Ovary (tissue), 7 donors: ENCODE measurements at regions not wholly inside any gene's neighbourhood (a gene's known extent, or its start where the extent isn't known, plus 50 kb on each side); places are given as distances from the start of the nearest gene placed in this dataset.

Experiments
- DNase-seq, 5 donors: peaks; one replicate each; pipeline ENCODE4 v3.0.0-alpha.2; 2019 to 2020
- H3K27ac ChIP-seq, 2 donors: fragments of 200-600 bp; one replicate each; pipeline versions ENCODE4 v1.5.1 to v1.8.0; 2019 to 2022
- H3K27me3 ChIP-seq: fragments of 200-600 bp; one replicate; pipeline ENCODE4 v1.8.0; 2022
- H3K36me3 ChIP-seq: fragments of 200-600 bp; sonication (generic); one replicate; pipeline ENCODE4 v1.5.1; 2019
- H3K4me1 ChIP-seq: one replicate; pipeline ENCODE4 v1.8.1; 2013; ENCODE audit warnings: mild to moderate bottlenecking, moderate library complexity; ENCODE audit not compliant: insufficient read depth
- H3K4me3 ChIP-seq: fragments of 200-600 bp; sonication (generic); one replicate; pipeline ENCODE4 v1.5.1; 2017
- H3K9me3 ChIP-seq, 2 donors: fragments of 200-600 bp in 1 of 2; sonication (generic) in 1 of 2; one replicate each; pipeline versions ENCODE4 v1.5.1 to v1.8.1; 2013 to 2019; ENCODE audit warnings: mild to moderate bottlenecking in 1 of 2, moderate library complexity in 1 of 2
- CTCF ChIP-seq, 3 donors: fragments of 450-650 bp in 2 of 3; fragments of 200-600 bp in 1 of 3; IDR thresholded peaks; one replicate each; pipeline versions ENCODE4 v1.5.1 to v1.8.0; 2016 to 2022; ENCODE audit warnings: antibody characterized with exemption in 3 of 3, mild to moderate bottlenecking in 1 of 3
- EP300 ChIP-seq: sonication (generic); formaldehyde crosslinking; IDR thresholded peaks from one replicate; pipeline ENCODE4 v1.6.1; 2017; ENCODE audit warnings: antibody characterized with exemption
- POLR2A ChIP-seq: fragments of 450-650 bp; IDR thresholded peaks from one replicate; pipeline ENCODE4 v1.6.1; 2017; ENCODE audit warnings: antibody characterized with exemption, mild to moderate bottlenecking, moderate library complexity
- WGBS, 3 donors: extraction: QIAGEN DNeasy Blood & Tissue Kit in 1 of 3; methylation state at CpG; one replicate each; pipeline versions ENCODE4 v1.1.5 to v1.1.7; 2013 to 2017; 5-methylcytosine and 5-hydroxymethylcytosine counted together
- intact Hi-C, 4 donors: fragments of 100-400 bp; cut with DNase I; formaldehyde crosslinking; loops; one replicate each; pipeline versions ENCODE4 v1.11.0 to v1.15.1; 2022 to 2023
- donor health status: DM: no; HTN: no; CAD: no; lungs with moderate emphysema.
- donor health status: DM: no; HTN: no; CAD: no.
- donor health status: Bipolar disorder and iron deficiency.
- donor health status: DM: no; HTN: no; CAD: no.
- donor health status: DM: yes; HTN: yes; CAD: no.

- no peak for TF ChIP-seq CTCF (IDR thresholded peaks at IDR 0.05)
- no peak for TF ChIP-seq EP300
- no peak for TF ChIP-seq POLR2A
- H3K4me1 ChIP-seq = no peaks in the 10 kb centered on the region
- no peak for DNase-seq
- H3K36me3 ChIP-seq = no peaks in the 10 kb centered on the region
- 13 to 36% (median 27%) methylated on average over 3 of the region's 3 CpGs for WGBS, 3 donors
- intact Hi-C loops = loop anchor here in 1 of 4 donors (10.0 kb wide), 1 partner anchor 760 kb away; no protein-coding TSS in a partner anchor
- H3K27ac ChIP-seq = no peak overlapping the region
- H3K9me3 ChIP-seq = no peaks in the 10 kb centered on the region
- no peaks in the 10 kb centered on the region for H3K27me3 ChIP-seq
- no peak overlapping the region for H3K4me3 ChIP-seq
Observed at GRCh38 chr20:56174416-56174815, 74.1 kb upstream of the MC3R start.

- WGBS, 3 donors = 53 to 78% (median 57%) methylated on average over 3 of the region's 3 CpGs
- H3K4me3 ChIP-seq = no peak overlapping the region
- intact Hi-C loops = loop anchor here in 1 of 4 donors (10.0 kb wide), 1 partner anchor 761 kb away; no protein-coding TSS in a partner anchor
Observed at GRCh38 chr20:56175884-56176283, 72.6 kb upstream of the MC3R start.

DNA sequence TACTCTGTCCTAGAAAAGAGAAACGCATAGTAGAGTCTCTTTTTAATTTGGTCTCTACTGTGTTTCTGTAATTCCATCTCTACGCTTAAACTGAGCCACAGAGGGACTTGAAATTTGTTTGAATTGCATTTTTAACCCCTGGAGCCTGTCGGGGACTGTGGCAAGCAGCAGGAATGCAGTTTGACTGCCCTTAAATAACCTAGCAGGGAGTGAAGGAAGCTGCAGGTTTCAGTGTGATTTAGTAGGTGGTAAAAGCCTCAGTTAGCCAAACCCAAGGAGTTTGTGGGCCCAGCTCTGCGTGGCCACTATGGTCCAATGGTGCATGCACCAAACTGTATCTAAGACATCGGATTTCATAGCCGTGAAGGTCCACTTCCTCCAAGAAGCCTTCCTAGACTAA is 70.3 kb upstream of the MC3R start:
- intact Hi-C loops = loop anchor here in 1 of 4 donors (10.0 kb wide), 1 partner anchor 763 kb away; no protein-coding TSS in a partner anchor
- WGBS, 3 donors = 56 to 67% (median 59%) methylated on average over 6 of the region's 6 CpGs
- DNase-seq = no peak
- no peaks in the 10 kb centered on the region for H3K27me3 ChIP-seq
- no peaks in the 10 kb centered on the region for H3K9me3 ChIP-seq
- no peaks in the 10 kb centered on the region for H3K36me3 ChIP-seq
- H3K27ac ChIP-seq = no peak overlapping the region
- no peak overlapping the region for H3K4me3 ChIP-seq
- no peaks in the 10 kb centered on the region for H3K4me1 ChIP-seq
- TF ChIP-seq EP300 (no peak), CTCF (IDR thresholded peaks at IDR 0.05) (no peak), POLR2A (no peak)

More at GRCh38 chr20:56175884-56176283, 72.6 kb upstream of the MC3R start:
- H3K27ac ChIP-seq = no peak overlapping the region
- H3K36me3 ChIP-seq = no peaks in the 10 kb centered on the region
- H3K4me1 ChIP-seq = no peaks in the 10 kb centered on the region
- no peaks in the 10 kb centered on the region for H3K27me3 ChIP-seq
- H3K9me3 ChIP-seq = no peaks in the 10 kb centered on the region
- TF ChIP-seq CTCF (IDR thresholded peaks at IDR 0.05) (no peak), EP300 (no peak), POLR2A (no peak)
- DNase-seq = no peak

- Histone ChIP-seq H3K27ac (no peak overlapping the region), H3K9me3 (no peaks in the 10 kb centered on the region), H3K36me3 (no peaks in the 10 kb centered on the region), H3K27me3 (no peaks in the 10 kb centered on the region), H3K4me1 (no peaks in the 10 kb centered on the region), H3K4me3 (no peak overlapping the region)
- WGBS, 3 donors = 56 to 67% (median 67%) methylated on average over 4 of the region's 4 CpGs
- intact Hi-C loops = loop anchor here in 1 of 4 donors (10.0 kb wide), 1 partner anchor 764 kb away; no protein-coding TSS in a partner anchor
- TF ChIP-seq POLR2A (no peak), EP300 (no peak), CTCF (IDR thresholded peaks at IDR 0.05) (no peak)
- DNase-seq = no peak
Observed at GRCh38 chr20:56179051-56179450, 69.5 kb upstream of the MC3R start.
